ENCODE measurements at regions not wholly inside any gene's neighbourhood (a gene's known extent, or its start where the extent isn't known, plus 50 kb on each side); places are given as distances from the start of the nearest gene placed in this dataset.

GRCh38 chr3:16820485-16820884, 64.3 kb upstream of the PLCL2 start:
- H3K27me3 Mint-ChIP-seq = no peaks in the 10 kb centered on the region
- no peaks in the 10 kb centered on the region for H3K36me3 ChIP-seq (ENCODE audit: control insufficient read depth, insufficient read depth, low read length)
- peaks cover 0 to 2% (median 0%) of the 10 kb centered on the region in 7 donors for H3K9me3 Mint-ChIP-seq
- H3K36me3 Mint-ChIP-seq = no peaks in the 10 kb centered on the region
- no peak overlapping the region for H3K4me3 ChIP-seq (ENCODE audit: low read depth, low read length)
- H3K27ac Mint-ChIP-seq = no peak overlapping the region
- no peak for ATAC-seq (ENCODE audit: low read depth in 2 of 2)
- peaks cover 17 to 28% (median 23%) of the 10 kb centered on the region in 4 donors for H3K4me1 Mint-ChIP-seq
- no peak overlapping the region for H3K27ac ChIP-seq (ENCODE audit: insufficient read depth, low read length, poor library complexity, severe bottlenecking)
- no peaks in the 10 kb centered on the region for H3K9me3 ChIP-seq (ENCODE audit: control insufficient read depth in 2 of 2, low read length in 2 of 2)
- H3K27me3 ChIP-seq (ENCODE audit: control insufficient read depth, insufficient read depth, low read length) = peaks cover 3% of the 10 kb centered on the region
- no peak for DNase-seq
- peaks cover 15% of the 10 kb centered on the region for H3K4me1 ChIP-seq (ENCODE audit: control insufficient read depth, insufficient read depth, low read length, poor library complexity, severe bottlenecking)
- no peak overlapping the region for H3K4me3 Mint-ChIP-seq

DNA sequence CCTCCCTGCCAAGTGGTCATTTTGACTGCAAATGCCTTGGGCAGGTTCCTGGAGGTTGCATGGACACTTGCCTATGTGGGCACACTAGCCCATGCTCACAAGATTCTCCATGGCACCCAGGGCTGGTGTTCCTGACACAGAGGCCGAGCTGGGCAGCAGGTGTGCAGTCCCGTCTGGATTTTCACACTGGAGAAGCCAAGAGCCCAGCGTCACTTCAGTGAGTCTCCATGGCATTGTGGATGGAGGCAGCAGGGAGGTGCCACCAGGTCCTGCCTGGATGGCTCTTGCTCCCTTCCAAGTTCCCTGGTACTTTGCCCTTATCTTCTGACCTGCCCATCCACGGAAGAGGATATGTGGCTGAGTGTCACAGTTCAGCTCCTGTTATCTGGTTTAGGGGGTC, 63.7 kb upstream of the PLCL2 start:
- Mint-ChIP-seq H3K36me3 (no peaks in the 10 kb centered on the region), H3K4me1 (peaks cover 17 to 28% (median 23%) of the 10 kb centered on the region in 4 donors), H3K27ac (no peak overlapping the region)

GRCh38 chr3:16824081-16824696, 60.6 kb upstream of the PLCL2 start:
- Histone ChIP-seq H3K9me3 (ENCODE audit: control insufficient read depth in 2 of 2, low read length in 2 of 2) (no peaks in the 10 kb centered on the region), H3K27me3 (ENCODE audit: control insufficient read depth, insufficient read depth, low read length) (no peaks in the 10 kb centered on the region), H3K4me1 (ENCODE audit: control insufficient read depth, insufficient read depth, low read length, poor library complexity, severe bottlenecking) (peaks cover 15% of the 10 kb centered on the region), H3K36me3 (ENCODE audit: control insufficient read depth, insufficient read depth, low read length) (no peaks in the 10 kb centered on the region), H3K4me3 (ENCODE audit: low read depth, low read length) (peak overlapping the region; percentile 58), H3K27ac (ENCODE audit: insufficient read depth, low read length, poor library complexity, severe bottlenecking) (no peak overlapping the region)
- peak in 2 of 3 donors; percentile 40 to 78 for DNase-seq
- Mint-ChIP-seq H3K36me3 (no peaks in the 10 kb centered on the region), H3K27ac (peak overlapping the region; percentile 5 to 80 (median 80)), H3K27me3 (no peaks in the 10 kb centered on the region), H3K4me3 (peak overlapping the region in 2 of 4 donors; percentile 36 to 65), H3K4me1 (peaks cover 17 to 28% (median 23%) of the 10 kb centered on the region in 4 donors), H3K9me3 (peaks cover 0 to 2% (median 0%) of the 10 kb centered on the region in 7 donors)
- ATAC-seq (ENCODE audit: low read depth in 2 of 2) = peak; percentile 55 to 57

More for the DNA sequence above, 63.7 kb upstream of the PLCL2 start:
- Mint-ChIP-seq H3K4me3 (no peak overlapping the region), H3K9me3 (peaks cover 0 to 2% (median 0%) of the 10 kb centered on the region in 7 donors), H3K27me3 (no peaks in the 10 kb centered on the region)
- ATAC-seq (ENCODE audit: low read depth in 2 of 2) (no peak), DNase-seq (no peak)
- Histone ChIP-seq H3K4me1 (ENCODE audit: control insufficient read depth, insufficient read depth, low read length, poor library complexity, severe bottlenecking) (peaks cover 15% of the 10 kb centered on the region), H3K9me3 (ENCODE audit: control insufficient read depth in 2 of 2, low read length in 2 of 2) (no peaks in the 10 kb centered on the region), H3K36me3 (ENCODE audit: control insufficient read depth, insufficient read depth, low read length) (no peaks in the 10 kb centered on the region), H3K4me3 (ENCODE audit: low read depth, low read length) (no peak overlapping the region), H3K27me3 (ENCODE audit: control insufficient read depth, insufficient read depth, low read length) (peaks cover 3% of the 10 kb centered on the region), H3K27ac (ENCODE audit: insufficient read depth, low read length, poor library complexity, severe bottlenecking) (no peak overlapping the region)

DNA sequence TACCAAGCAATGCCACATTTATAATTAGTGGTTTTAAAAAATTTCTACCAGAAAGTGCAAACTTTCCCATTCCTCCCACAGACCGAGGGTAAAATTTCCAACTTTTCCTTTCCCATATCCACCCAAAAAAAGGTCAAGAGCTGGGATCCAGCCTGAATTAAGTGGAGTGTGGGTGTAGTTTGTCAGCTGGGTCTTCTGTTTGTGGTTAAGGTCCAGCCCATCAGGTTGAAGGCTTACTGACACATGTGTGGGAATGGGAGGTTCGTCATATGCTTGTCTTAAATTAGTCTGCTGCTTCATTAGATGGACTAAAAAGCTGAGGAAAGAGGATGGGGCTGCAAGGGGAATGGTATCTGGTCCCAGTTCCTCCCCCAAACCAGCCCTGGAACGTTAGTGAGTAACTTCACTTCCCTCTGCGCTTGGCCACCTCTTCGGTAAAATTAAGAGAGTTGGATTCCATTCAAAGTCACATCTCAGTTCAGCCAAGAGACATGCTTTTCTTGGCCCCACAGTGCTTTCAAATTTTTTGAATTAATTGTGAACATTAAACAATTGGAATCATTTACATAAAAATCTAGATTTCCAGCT, 59.0 kb upstream of the PLCL2 start:
- H3K4me1 Mint-ChIP-seq = peaks cover 17 to 28% (median 23%) of the 10 kb centered on the region in 4 donors

GRCh38 chr3:16828815-16829214, 55.9 kb upstream of the PLCL2 start:
- no peaks in the 10 kb centered on the region for H3K36me3 ChIP-seq (ENCODE audit: control insufficient read depth, insufficient read depth, low read length)
- no peak overlapping the region for H3K4me3 ChIP-seq (ENCODE audit: low read depth, low read length)
- peaks cover 10% of the 10 kb centered on the region for H3K4me1 ChIP-seq (ENCODE audit: control insufficient read depth, insufficient read depth, low read length, poor library complexity, severe bottlenecking)
- Mint-ChIP-seq H3K4me1 (peaks cover 10 to 14% (median 11%) of the 10 kb centered on the region in 4 donors), H3K9me3 (no peaks in the 10 kb centered on the region), H3K27ac (peak overlapping the region in 1 of 3 donors; percentile 62), H3K27me3 (no peaks in the 10 kb centered on the region), H3K36me3 (no peaks in the 10 kb centered on the region), H3K4me3 (no peak overlapping the region)
- ATAC-seq (ENCODE audit: low read depth in 2 of 2) (peak; percentile 63 to 64), DNase-seq (peak; percentile 11 to 74 (median 47))
- no peaks in the 10 kb centered on the region for H3K27me3 ChIP-seq (ENCODE audit: control insufficient read depth, insufficient read depth, low read length)
- H3K27ac ChIP-seq (ENCODE audit: insufficient read depth, low read length, poor library complexity, severe bottlenecking) = no peak overlapping the region
- H3K9me3 ChIP-seq (ENCODE audit: control insufficient read depth in 2 of 2, low read length in 2 of 2) = no peaks in the 10 kb centered on the region

More for the DNA sequence above, 59.0 kb upstream of the PLCL2 start:
- Histone ChIP-seq H3K36me3 (ENCODE audit: control insufficient read depth, insufficient read depth, low read length) (no peaks in the 10 kb centered on the region), H3K9me3 (ENCODE audit: control insufficient read depth in 2 of 2, low read length in 2 of 2) (no peaks in the 10 kb centered on the region), H3K4me3 (ENCODE audit: low read depth, low read length) (no peak overlapping the region), H3K27ac (ENCODE audit: insufficient read depth, low read length, poor library complexity, severe bottlenecking) (no peak overlapping the region), H3K27me3 (ENCODE audit: control insufficient read depth, insufficient read depth, low read length) (no peaks in the 10 kb centered on the region), H3K4me1 (ENCODE audit: control insufficient read depth, insufficient read depth, low read length, poor library complexity, severe bottlenecking) (peaks cover 15% of the 10 kb centered on the region)
- DNase-seq (no peak), ATAC-seq (ENCODE audit: low read depth in 2 of 2) (no peak)
- Mint-ChIP-seq H3K36me3 (no peaks in the 10 kb centered on the region), H3K27ac (no peak overlapping the region), H3K9me3 (peaks cover 0 to 2% (median 0%) of the 10 kb centered on the region in 7 donors), H3K4me3 (no peak overlapping the region), H3K27me3 (no peaks in the 10 kb centered on the region)

DNA sequence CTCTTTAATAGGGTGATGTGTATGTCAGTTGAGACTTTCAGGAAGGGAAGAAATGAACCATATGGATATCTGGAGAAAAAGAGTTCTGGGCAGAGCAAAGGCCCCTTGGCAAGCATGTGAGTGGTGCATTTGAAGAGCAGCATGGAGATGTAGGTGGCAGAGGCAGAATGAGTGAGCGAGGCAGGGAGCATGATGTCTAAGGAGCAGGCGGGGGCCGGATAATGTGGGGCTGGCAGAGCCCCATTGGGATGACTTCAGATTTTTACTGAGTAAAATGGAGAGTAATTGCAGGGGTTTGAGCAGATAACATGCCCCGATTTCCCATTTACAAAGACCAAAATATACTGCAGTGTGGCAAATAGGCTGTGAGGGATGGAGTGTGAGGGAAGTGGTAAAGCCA, 52.9 kb upstream of the PLCL2 start:
- Mint-ChIP-seq H3K4me1 (peaks cover 0 to 3% (median under 1%) of the 10 kb centered on the region in 4 donors), H3K4me3 (peak overlapping the region in 1 of 4 donors; percentile 60), H3K9me3 (peaks cover 0 to 2% (median 0%) of the 10 kb centered on the region in 7 donors), H3K36me3 (no peaks in the 10 kb centered on the region), H3K27ac (peak overlapping the region in 1 of 3 donors; percentile 72), H3K27me3 (no peaks in the 10 kb centered on the region)
- no peaks in the 10 kb centered on the region for H3K4me1 ChIP-seq (ENCODE audit: control insufficient read depth, insufficient read depth, low read length, poor library complexity, severe bottlenecking)
- no peak for DNase-seq
- no peaks in the 10 kb centered on the region for H3K36me3 ChIP-seq (ENCODE audit: control insufficient read depth, insufficient read depth, low read length)
- no peaks in the 10 kb centered on the region for H3K27me3 ChIP-seq (ENCODE audit: control insufficient read depth, insufficient read depth, low read length)
- ATAC-seq (ENCODE audit: low read depth in 2 of 2) = no peak
- no peaks in the 10 kb centered on the region for H3K9me3 ChIP-seq (ENCODE audit: control insufficient read depth in 2 of 2, low read length in 2 of 2)
- no peak overlapping the region for H3K4me3 ChIP-seq (ENCODE audit: low read depth, low read length)
- H3K27ac ChIP-seq (ENCODE audit: insufficient read depth, low read length, poor library complexity, severe bottlenecking) = no peak overlapping the region

GRCh38 chr3:16834214-16834613, 50.5 kb upstream of the PLCL2 start:
- DNase-seq = no peak
- no peak overlapping the region for H3K27ac Mint-ChIP-seq

More at GRCh38 chr3:16834214-16834613, 50.5 kb upstream of the PLCL2 start:
- H3K4me3 Mint-ChIP-seq = no peak overlapping the region
- Histone ChIP-seq H3K27ac (ENCODE audit: insufficient read depth, low read length, poor library complexity, severe bottlenecking) (no peak overlapping the region), H3K4me3 (ENCODE audit: low read depth, low read length) (no peak overlapping the region), H3K27me3 (ENCODE audit: control insufficient read depth, insufficient read depth, low read length) (no peaks in the 10 kb centered on the region), H3K36me3 (ENCODE audit: control insufficient read depth, insufficient read depth, low read length) (no peaks in the 10 kb centered on the region), H3K9me3 (ENCODE audit: control insufficient read depth in 2 of 2, low read length in 2 of 2) (no peaks in the 10 kb centered on the region), H3K4me1 (ENCODE audit: control insufficient read depth, insufficient read depth, low read length, poor library complexity, severe bottlenecking) (no peaks in the 10 kb centered on the region)
- peaks cover 0 to 2% (median 0%) of the 10 kb centered on the region in 7 donors for H3K9me3 Mint-ChIP-seq
- H3K27me3 Mint-ChIP-seq = no peaks in the 10 kb centered on the region
- H3K4me1 Mint-ChIP-seq = peaks cover 7 to 22% (median 13%) of the 10 kb centered on the region in 4 donors
- no peaks in the 10 kb centered on the region for H3K36me3 Mint-ChIP-seq
- no peak for ATAC-seq (ENCODE audit: low read depth in 2 of 2)
